ENCODE measurements at regions not wholly inside any gene's neighbourhood (a gene's known extent, or its start where the extent isn't known, plus 50 kb on each side); places are given as distances from the start of the nearest gene placed in this dataset.
"Not testable (repeated sequence)": the region's sequence is repeated elsewhere in the genome, so short reads cannot be mapped to it uniquely, and the experiment has no call there.

DNA sequence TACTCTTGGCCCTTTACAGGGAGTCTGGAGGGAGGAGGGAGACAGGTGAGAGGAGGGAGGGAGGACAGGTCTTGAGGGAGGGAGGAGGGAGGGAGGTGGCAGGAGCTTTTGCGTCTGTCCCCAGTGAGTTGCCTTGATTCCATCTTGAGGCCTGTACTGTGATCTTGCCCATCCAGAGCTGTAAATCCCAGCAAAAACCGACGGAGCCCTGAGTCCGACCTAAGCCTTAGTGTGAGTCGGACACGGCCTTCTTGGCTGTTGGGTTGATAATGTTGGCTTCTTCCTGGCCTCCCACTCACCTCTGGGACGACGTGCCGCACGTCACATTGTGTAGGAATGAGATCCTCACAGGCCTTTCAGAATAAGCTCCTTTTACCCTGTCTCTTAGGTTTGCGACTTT is 72.5 kb downstream of the RGS12 start:
- no peak for DNase-seq

DNA sequence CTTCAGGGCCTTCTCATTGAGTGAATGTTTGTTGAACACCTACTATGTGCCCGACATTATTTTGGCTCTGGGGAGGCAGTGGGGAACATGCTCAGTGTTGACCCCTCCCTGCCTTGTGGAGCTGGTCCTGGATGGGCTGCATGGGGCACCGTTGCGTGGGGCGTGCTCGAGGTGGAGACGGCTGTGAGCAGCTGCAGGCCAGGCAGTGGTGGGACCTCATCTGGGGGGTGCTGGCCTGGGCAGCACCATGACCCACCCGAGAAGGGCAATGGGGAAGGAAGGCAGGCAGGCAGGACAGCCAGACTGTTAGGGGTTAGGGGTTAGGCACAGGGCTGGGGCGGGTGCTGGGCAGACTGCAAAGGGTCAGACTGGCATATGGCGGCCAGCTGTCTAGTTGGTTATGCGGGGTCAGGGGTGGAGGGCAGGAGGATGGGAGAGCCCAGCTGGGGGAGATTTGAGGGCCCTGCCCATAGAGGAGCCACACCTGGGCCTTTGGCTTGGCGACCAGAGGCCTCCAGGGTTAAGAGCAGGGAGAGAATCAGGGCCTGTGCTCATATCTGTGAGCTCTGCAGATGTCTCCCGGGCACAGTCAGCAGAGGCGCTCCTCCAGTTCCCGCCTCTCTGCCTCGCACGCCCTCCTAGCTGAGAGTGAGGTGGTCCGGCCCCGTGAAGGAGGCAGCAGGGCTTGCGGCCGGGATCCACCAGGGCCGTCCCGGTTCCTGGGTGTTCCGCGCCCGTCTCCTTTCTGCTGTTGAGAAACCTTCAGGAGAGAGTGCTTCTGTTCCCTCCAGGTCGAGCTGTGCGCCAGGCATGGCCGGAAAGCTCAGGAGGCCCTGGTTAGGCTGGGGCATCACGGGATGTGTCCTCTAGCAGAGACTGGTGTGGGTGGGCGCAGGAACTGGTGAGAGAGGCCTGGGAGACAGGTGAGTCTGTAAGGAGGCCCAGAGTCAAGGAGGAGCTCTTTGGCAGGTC is 73.3 kb downstream of the RGS12 start:
- DNase-seq: no peak

DNA sequence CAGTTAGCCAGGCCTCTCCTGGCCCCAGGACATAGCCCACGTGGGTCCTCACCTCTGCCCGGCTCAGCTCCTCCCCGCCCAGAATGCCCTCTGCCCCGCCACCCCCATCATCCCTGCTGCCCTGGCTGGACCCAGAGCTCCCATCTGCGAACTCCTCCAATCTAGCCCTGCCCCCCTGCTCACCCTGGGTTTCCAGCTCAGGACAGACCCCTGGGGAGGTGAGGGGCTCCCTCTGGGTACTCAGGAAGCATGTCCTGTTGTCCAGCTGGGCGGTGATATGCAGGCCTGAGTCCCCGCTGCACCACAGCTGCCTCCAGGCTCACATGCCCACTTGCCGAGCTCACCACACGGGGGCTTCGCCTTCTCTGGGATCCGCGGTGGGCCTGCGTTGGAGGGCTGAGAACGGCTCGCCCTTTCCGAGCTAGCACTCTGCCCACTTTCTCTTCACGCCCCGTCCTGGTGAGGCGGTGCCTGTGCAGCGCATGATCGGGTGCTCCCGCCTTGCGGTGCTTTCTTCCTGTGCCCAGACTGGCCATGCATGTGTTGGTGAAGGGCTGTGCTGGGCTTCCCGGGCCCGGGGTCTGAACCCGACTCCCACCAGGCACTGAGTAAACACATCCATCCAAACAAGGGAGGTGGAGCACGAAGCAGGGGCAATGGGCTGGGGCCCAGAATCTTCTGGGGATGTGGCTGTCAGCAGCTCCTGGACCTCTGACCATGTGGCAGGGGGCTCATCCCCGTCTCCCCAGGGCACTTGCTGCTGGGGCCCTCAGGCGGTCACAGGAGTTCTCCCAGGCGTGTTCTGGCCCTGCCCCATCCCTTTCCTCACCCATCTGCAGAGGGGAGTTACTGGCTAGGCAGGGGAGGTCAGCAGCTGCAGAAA is 74.3 kb downstream of the RGS12 start:
- DNase-seq: no peak

DNA sequence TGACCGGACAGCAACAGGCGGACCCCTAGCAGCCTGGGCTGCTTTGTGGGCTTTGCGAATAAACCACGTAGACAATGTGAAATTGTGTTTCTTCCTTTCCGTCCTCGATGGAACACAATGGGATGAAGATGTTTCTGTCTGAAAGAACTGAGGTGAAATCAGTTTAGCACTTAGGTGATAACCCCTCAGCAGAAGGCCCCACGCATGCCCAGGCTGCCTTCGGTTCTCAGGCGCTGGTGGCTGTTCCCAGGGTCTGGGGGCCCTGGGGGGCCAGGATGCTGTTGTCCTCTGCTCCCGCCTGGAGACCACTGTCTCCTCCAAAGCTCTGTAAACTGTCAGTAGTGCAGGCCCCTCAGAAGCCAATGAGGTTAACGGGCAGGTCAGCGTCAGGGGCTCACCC is 73.9 kb upstream of the HGFAC start:
- no peak for DNase-seq

DNA sequence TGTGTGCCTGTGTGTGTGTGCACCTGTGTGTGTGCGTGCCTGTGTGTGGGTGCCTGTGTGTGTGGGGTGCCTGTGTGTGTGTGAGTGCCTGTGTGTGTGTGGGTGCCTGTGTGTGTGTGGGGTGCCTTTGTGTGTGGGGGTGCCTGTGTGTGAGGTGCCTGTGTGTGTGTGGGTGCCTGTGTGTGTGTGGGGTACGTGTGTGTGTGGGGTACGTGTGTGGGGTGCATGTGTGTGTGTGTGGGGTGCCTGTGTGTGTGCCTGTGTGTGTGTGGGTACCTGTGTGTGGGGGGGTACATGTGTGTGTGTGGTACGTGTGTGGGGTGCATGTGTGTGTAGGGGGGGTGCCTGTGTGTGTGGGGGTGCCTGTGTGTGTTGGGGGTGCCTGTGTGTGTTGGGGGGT is 73.4 kb upstream of the HGFAC start:
- no peak for DNase-seq

DNA sequence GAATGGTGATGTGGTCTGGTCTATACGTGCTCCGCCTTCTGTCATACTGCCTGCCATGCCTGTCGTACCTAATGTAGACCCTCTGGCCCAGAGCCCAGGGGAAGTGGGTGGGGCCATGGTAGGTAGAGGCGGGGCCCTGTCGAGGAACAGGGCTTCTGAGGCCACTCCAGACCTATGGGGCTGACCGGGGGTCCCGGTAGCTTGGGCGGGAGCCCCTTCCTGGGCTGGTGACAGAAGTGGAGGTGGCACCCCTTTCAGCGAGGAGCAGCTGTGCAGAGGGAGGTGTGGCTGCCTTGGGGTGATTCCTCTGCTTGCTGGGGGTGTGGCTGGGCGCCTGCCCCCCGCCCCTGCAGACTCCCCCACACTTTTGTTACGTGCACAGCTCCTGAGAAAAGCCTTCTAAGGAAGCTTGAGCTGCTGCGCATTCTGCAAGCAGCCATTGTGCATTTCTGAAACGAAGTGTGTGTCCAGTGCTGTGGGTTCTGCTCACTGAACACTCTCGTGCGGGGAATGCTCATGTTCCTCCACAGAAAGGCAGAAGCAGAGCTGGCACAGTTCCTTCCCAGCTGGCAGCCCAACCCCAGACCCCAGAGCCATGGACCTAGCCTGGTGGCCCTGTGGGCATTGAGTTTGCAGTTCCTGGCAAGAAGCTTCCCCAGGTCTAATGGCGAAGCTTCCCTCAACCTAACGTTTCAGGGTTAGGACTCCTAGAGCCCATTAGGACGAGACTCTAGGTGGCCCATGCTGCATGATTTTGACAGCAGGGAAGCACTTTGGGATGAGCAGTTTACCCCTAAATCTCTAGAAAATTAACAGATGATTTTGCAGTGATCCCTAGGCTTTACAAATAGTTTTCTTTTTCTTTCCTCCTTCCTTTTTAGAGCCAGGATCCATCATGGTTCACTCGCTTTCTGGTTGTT is 72.7 kb upstream of the HGFAC start:
- DNase-seq: peak; percentile 43

DNA sequence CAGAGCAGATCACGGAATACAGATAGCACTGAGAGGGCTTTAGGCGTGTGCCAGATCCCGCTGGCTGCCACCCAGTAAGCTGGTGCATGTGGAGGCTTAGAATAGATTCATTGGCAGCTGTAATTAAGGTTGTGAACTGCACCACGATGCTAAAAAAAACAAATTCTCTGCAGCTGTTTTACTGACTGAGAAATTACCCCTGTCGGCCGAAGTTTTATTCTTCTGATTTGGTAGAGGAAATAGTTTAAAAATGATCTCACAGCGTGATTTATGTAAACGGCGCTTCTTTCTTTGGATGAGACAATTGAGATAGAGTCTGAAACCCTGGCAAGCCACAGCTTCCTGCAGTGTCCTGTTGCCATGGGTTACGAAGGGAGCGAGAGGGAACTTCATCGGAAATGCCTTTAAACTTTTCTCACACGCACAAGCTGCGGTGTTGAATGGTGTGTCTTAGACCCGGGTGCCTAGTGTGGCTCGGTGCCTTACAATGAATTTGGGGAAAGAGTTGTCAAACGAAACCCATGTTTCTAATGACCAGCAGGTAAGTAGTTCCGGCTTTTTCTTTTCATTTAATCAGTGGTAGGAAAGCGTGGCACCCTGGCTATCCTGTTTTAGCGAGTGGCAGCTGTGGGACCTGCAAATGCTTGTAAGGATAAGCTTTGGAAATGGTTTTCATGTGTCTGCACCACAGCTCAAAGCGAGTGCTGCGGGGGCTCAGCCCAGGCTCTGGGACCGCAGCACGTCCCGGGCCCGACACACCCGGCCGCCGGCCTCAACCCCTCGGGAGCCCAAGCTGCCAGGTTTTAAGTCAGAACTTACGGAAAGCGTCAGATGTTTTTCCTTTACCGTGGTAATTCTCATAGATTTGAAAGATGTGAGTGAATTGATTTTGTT is 71.7 kb upstream of the HGFAC start:
- peak; percentile 90 for DNase-seq

DNA sequence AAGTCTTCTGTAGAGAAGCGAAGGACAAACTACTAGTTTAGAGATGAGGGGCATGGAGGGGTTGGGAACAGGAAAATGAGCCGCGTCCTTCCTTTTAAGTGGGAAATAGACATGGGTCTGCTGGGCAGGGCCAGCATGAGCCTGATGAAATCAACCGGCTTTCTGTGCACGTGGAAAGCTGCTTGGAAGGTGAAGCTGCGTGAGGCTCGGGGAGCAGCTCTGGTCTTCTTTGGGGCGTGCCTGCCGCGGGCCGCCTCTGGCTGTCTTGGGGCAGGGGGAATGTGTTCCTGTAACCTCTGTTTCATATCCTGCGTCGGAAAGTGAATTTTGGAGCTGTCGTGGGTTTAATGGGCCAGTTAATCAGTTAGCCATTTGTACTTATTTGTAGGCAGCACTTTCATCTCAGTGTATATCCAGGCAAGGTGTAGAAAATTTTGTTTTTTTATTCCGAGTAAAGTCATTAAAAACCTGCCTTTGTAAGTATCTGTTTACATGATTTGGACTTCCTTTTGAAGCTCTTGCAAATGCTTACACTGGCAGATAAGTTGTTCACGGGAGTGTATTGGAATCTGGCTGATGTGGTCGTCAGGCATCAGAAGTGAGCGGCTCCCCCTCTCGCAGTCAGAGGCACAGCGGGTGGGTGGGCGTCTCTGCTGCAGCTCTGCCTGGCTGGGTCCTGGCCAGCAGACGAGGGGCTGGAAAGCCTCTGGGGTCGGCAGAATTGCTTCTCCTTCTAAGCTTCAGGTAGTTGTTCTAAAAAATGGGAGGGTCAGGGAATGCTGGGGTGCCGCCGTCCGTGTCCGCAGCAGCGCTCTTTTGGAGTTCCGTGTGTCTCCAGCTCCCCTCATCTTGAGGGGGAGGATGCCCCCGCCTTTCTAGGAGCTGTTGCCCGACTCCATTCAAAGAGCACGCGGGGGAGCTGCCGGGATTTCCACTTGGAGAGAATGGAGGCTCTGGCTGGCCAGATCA is 70.5 kb upstream of the HGFAC start:
- no peak for DNase-seq

DNA sequence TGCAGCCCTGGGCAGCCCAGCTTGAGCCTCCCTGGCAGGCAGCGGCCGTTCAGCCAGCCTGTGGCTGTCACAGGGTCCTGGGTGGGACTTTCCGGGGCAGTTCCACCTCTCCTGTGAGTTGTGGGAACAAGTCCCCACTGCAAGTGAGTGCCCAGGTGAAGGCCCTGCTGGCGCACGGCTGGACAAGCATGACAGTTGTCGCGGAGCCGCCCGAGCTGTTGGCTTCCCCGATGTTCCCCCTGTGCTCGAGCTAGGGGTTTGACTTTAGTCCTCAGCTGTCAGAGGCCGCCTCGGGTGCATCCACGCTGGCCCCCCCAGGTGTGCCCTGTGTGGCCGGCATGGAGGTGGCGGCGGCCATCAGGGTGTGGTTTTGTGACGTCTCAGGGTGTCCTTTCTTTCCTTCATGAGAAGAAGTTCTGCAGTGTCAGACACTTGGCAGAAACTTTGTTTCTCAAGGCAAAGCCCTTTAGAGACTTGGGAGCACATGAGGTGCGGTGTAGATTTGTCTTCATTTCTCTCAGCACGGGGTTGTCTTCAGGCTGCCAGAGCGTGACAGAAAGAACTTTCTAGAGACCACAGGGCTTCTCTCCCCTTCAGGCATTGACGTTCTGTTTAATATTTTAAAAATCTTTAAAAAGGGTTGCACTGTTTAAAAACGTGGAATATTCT is 69.4 kb upstream of the HGFAC start:
- DNase-seq: no peak

DNA sequence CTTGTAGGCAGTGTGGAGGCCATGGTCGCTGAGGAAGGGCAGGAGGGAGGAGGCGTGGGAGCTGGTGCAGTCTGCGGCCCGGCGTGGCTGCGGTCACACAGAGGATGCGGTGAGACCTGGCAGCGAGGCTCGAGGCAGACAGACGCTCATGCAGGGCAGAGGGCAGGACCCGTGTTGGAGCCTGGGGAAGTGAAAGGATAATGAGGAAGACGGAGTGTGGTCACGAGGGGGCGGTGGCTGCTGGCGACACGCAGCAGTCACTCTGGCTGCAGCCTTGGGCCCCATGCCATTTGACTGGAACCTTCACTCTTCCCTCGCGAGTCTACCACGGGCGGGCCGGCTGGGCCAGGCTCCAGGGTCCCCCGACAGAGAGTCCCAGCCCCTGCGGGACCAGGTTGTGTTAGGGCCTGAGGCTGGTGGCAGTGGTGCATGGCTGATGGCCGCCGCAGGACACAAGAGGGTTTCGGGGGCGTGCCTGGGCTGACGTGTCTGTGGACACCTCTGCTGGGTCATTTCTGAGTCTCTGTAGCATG is 68.8 kb upstream of the HGFAC start:
- DNase-seq: no peak

DNA sequence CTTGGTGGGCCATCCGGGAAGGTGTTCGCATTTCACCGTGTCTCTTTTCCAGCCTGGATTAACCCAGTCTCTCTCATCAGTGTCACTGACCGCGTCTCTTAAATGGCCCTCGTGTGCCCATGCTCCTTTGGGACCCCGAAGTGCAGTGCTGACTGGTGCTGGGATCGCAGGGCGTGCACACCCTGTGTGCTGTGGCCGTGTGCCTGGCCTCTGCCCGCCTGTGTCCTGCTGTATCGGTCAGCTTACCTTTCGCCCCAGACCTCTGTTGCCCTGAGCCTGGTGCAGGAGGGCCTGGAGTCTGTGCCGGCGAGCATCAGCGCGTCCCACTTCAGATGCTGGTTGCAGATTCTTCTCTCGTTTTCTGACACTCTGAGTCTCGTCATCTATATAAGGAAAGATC is 68.3 kb upstream of the HGFAC start:
- no peak for DNase-seq

DNA sequence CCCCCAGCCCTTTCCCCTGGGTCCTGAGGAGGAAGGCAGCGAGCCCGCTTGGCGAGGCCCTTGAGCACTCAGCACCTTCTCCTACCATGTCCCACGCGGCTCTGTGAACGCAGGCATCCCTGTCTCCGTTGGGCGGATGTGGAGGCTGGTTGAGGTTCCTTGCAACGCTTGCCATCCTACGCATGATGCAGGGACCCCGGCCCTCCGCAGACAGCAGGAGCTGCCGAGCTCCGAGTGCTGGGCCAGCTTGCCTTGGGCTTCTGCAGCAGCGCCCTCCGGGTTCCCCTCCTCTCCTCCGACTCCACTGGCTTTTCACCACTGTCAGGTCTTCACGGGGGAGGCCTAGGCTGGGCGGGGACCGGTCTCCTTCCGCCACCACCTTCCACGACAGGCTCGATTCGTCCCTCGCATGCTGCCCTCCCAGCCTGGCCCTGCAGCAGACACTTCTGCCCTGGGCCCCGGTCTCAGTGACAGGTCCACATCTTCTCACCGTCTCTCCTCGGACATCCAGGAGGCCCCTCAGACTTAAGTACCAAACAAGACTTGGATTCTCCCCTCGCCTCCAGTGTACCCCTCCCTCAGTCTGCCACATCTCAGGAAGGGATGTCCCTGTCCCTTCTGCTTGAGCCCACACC is 67.6 kb upstream of the HGFAC start:
- DNase-seq: no peak

DNA sequence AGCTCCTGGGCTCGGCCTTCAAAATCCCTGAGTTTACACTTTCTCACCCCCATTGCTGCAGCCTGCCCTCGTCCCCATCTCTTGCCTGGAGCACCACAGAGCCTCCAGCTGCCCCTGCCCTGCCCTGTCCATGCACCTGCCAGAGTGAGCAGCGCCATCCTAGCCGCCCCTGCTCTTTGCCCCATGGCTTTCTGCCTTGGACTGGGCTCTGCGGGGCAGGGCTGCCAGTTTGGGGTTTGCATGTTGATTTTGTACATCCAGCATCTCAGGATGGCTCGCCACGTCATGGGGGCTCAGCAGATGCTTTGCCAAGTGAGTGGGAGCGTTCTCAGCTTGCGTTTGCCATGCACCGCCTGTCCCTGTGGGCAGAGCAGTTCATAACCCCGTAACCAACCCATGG is 67.1 kb upstream of the HGFAC start:
- DNase-seq: no peak

DNA sequence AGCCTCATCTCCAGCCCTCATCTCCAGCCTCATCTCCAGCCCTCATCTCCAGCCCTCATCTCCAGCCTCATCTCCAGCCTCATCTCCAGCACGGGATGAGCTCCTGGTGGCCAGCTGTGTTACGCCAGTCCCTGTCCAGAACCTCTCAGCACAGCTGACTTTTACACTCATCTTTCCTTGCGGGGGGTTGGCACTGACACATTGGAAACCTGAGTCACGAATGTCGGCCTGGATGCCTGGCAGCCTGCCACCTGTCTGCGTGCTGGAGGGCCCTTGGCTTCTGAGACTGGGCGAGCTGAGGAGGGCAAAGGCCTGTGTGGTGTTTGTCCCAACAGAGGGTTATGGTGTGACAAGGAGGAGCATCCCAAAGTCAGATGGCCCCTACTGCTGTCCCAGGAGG is 66.1 kb upstream of the HGFAC start:
- peak; percentile 51 for DNase-seq

DNA sequence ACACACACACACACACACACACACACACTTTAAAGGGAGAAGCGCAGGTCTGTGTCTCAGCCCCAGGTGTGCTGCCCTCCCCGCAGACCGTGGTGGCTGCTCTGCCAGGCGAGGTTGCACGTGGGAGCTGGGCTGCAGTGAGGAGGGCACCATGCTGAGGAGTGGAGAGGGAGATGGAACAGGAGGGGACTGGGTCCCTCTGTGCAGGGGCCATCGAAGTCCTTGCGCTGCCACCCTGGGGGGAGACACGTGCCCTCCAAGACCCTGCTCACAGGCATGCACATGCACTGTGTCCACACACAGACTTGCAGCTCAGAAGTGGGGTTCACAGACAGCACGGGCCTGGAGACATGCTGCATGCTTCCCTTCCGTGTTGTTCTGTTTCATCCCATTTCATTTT is 65.5 kb upstream of the HGFAC start:
- DNase-seq: no peak

DNA sequence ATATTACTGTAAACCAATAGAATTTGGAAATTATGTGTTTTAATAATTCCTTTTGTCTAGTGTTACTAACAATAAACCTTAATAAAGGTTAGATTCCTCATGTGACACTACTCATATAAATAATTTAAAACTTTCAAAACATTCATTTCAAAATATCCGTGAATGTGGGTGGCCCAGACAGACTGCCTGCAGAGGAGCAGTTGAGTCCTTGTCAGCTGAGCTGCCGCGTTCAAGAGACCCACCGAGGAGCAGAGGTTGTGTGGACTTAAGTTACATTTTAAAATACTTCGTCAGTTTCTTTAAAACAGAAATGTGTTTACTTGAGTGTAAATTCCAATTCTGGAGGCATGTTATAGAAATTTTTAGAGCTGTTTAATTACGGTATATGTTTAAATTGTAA is 64.2 kb upstream of the HGFAC start:
- DNase-seq: no peak

DNA sequence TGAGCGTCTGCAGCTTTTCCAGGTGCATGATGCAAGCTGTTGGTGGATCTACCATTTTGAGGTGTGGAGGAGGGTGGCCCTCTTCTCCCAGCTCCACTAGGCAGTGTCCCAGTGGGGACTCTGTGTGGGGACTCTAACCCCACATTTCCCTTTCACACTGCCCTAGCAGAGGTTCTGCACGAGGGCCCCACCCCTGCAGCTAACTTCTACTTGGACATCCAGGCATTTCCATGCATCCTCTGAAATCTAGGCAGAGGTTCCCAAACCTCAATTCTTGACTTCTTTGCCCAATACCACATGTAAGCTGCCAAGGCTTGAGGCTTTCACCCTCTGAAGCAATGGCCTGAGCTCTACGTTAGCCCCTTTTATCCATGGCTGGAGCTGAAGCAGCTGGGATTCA is 61.4 kb upstream of the HGFAC start:
- not testable (repeated sequence) for DNase-seq

DNA sequence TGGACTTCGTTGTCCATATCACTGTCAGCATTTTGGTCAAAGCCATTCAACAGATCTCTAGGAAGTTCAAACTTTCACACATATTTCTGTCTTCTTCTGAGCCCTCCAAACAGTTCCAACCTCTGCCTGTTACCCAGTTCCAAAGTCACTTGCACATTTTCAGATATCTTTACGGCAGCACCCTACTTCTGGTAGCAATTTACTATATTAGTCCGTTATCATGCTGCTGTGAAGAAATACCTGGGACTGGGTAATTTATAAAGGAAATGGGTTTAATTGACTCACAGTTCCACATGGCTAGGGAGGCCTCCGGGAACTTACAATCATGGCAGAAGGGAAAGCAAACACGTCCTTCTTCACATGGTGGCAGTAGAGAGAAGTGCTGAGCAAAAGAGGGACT is 60.6 kb upstream of the HGFAC start:
- not testable (repeated sequence) for DNase-seq

DNA sequence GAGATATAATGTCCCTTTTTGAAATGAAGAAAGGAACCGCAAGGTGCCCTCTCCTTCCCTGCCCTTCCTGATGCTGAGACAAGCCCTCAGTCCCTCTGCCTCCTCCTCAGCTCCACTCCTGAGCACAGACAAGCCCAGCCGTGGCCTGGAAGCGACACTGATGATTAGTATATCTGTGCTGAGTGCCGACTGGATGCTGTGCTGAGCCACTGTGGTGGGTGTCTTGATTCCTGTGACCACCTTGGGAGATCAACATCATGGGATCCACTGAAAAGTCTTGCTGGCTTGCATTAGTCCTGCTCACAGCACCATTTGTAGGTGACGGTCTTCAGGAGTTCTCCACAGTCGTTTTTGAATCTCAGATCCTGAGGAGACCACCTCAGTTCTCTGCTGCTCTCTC is 59.5 kb upstream of the HGFAC start:
- DNase-seq: no peak
